NCI-H226 (cell line): ENCODE measurements at regions not wholly inside any gene's neighbourhood (a gene's known extent, or its start where the extent isn't known, plus 50 kb on each side); places are given as distances from the start of the nearest gene placed in this dataset.

Experiments
- DNase-seq: peaks from one replicate; pipeline ENCODE4 v3.0.0-alpha.2; 2015

- DNase-seq, result no peak
Measured at GRCh38 chr17:69958063-69958462, 117.0 kb upstream of the KCNJ16 start.

DNA sequence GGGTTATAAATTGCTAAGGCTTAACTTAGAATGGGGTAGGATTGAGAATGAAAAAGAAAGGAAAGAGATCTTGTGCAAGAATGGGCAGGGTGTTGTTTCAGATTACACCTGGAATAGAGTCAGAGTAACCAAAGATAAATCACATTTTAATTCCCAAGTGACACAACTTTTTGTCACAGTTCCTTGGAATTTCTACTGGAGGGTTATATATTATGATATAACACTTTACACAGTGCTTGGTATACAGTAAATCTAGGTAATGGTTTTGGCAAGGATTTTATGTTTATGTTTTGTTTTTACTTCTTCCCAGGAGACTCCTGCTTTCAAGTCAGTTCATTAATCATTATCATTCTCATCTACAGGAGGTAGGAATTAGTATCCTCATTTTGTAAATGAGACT, 115.7 kb upstream of the KCNJ16 start:
- no peak for DNase-seq

GRCh38 chr17:69960755-69961154, 114.3 kb upstream of the KCNJ16 start:
- DNase-seq, result no peak

DNA sequence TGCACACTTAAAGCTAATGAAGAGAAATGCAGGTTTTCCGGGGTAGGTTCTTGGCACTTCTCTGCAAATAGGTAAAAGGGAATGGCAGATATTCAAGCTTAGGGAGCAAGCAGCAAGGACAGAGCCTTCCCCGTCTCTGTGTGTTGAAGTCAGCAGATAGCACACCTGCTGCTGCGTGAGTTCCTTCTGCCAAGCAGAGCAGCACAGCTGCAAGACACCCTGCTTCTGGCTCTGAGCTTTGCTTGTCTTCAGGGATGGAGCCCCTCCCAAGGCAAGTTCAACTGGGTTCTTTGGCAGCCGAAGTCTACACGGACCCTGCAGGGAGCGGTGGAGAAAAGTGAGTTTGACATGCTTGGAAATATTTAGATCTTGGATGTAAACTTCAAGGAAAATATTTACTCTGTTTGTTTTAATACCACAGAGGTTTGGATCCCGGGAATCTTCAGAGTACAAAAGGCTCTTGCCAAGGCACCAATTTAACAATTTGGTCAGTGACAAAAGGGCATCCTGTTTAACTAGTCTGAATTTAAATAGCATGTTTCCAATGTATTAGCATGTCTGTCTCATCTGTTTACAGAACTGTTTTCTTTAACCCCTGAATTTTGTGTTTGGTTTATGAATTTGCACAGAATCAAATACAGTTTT, 113.4 kb upstream of the KCNJ16 start:
- no peak for DNase-seq

- no peak for DNase-seq
Measured at GRCh38 chr17:69962436-69962995, 112.5 kb upstream of the KCNJ16 start.

GRCh38 chr17:69967910-69968411, 107.1 kb upstream of the KCNJ16 start:
- DNase-seq, result no peak

DNA sequence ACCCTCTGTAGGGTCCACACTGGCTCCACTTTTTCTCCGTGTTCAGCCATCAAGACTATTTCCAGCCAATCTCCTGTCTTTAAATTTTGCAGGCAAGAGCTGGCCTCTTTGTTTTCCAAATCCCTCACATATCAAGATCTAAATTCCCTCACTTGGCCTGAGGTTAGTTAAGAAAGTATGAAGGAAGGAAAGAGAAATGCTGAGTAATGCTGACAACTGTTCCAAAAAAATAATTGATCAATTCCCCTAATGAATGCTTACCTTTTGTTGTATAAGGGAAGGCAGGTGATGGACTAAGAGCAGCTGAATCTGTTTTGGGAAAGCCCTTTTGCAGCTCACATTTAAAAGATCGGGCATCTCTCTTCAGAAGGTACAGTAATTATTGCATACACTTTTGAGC, 105.1 kb upstream of the KCNJ16 start:
- DNase-seq, result no peak

- no peak for DNase-seq
Measured at GRCh38 chr17:69972251-69972650, 102.8 kb upstream of the KCNJ16 start.

DNA sequence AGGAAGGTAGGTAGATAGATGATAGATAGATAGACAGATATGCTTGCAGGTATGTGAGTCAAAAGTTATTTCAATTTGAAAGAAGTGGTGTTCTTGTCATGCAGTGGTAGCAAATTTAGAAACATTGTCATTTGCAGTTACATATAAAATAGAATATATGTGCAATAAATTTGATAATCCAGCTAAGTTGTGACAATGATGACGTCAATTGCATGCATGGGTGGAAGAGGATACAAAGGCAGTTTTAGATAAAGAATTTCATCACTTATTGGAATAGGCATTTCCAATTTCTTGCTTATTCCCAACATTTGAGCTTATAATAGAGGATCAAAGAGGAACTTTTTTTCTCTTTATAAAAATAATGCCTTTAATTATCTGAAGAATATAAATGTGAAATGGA, 99.2 kb upstream of the KCNJ16 start:
- no peak for DNase-seq

DNA sequence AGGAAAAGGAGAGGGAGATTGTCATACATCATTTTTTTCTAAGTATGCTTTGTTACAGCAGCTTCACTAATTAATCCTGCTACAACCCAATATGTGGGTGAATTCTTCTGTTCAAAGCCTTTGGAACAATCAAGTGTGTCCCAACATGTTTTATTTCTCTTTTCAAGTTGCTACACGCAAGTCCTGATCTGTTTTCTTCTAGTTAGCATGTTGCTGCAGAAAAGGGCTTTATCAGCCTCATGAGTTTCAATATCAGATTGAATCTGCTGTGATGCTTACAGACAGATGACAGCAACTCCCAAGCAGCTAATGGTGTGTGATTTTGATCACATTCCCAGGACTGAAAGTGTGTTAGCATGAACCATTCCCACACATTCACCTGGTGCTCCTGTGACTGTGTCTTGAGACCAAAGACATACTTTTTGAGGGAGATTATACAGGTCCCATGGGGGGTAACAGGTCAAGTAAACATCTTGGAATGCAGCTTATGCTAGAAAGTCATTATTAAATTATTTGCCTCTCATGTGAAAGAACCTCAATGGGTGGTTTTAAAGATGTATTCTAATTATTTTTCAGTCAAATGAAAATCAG, 96.9 kb upstream of the KCNJ16 start:
- DNase-seq, result no peak

DNA sequence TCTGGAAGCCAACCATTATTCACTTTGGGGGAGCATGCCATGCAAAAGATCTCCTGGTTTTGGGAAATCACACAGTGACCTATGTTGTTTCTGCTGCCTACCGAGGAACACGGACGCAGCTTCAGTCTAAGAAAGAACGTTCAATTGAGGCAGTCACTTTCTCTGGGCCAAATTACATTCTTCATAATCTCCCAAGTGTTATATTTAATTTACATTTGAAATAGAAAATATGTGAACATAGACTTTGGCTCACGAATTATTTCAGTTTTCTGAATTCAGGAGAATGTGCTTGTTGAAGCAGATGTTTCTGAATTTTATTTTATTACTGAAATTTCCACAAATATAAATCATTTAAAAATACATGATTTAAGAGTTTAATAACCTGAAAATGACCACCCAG, 93.6 kb upstream of the KCNJ16 start:
- DNase-seq, result no peak

GRCh38 chr17:69995476-69995875, 79.5 kb upstream of the KCNJ16 start:
- no peak for DNase-seq

GRCh38 chr17:69997332-69997731, 77.7 kb upstream of the KCNJ16 start:
- DNase-seq, result no peak

GRCh38 chr17:69999253-69999652, 75.8 kb upstream of the KCNJ16 start:
- DNase-seq, result no peak

DNA sequence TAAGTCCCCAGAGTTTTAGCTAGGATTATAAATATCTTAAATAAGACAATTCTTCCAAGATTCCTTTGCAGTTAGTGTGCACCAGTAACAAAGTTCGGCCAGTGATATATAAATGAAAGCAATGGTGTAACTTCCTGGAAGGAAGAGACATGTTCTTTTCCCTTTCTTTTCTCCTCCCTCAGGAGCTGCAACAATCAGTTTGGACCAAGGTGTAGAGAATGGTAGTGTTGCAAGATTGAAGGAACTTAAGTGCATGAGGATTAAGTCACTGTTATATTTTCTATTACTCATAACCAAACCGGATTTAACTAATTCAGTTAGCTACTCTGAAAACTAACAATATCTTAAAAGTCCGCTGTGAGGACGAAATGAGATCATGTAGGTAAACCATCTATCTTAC, 68.9 kb upstream of the KCNJ16 start:
- no peak for DNase-seq

GRCh38 chr17:70011750-70012149, 63.3 kb upstream of the KCNJ16 start:
- no peak for DNase-seq

GRCh38 chr17:70013911-70014310, 61.1 kb upstream of the KCNJ16 start:
- DNase-seq, result no peak

- DNase-seq, result no peak
Measured at GRCh38 chr17:70017112-70017511, 57.9 kb upstream of the KCNJ16 start.

DNA sequence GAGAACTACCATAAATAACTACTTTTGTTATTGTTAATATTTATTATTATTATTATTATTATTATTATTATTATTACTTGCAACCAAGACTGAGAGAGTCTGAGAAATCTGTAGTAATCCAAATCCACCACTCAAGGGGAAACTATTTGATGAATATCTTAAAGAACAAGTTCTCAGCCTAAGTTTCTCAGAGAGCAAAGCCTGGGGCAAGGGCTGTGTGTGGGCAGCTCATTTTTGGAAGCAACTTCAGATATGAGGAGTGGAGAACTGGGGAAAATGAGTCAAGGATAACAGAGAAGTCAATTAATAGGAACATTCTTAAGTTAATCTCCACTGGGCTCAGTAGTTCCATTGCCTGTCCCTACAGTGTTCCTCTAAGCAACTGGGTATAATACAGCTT, 57.1 kb upstream of the KCNJ16 start:
- no peak for DNase-seq

- no peak for DNase-seq
Measured at GRCh38 chr17:70021726-70022125, 53.3 kb upstream of the KCNJ16 start.

DNA sequence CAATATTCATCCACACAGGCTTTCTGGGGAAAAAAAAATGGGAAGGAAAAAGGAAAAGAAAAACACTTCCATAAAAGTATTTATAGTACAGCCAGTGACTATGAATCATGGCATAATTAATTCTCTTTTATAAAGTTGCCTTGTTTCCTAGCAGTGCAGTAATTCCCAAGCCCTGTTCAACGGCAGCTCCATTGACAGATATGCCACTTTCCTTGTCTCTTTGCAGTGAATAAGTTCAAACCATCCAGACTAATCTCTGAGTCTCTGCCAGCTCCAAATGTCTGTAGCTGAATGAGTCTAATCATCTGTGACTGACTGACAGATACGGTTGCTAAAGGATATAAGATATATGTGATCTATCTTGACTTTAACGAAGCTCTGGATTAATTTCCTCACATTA, 52.9 kb upstream of the KCNJ16 start:
- DNase-seq, result no peak

DNA sequence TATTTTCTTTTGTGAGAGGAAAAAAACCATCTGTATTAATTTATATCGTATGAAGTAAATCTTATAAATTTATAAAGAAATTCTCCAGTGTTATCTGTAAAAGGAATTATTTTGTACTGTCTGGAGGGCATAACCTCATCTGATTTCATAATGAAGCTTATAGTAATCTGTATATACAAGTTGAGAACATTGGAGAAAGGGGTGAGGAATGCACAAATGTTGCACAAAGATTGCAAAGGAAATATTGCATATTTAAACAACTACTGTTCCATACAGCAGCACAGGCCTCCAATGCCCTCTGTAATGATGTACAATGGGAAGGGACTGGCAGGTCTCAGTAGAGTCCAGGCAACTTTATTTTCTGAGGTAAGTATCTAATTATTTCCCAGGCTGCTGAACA, 50.8 kb upstream of the KCNJ16 start:
- no peak for DNase-seq
